Cardiac muscle cell (in vitro differentiated cells and primary cell): ENCODE measurements at regions not wholly inside any gene's neighbourhood (a gene's known extent, or its start where the extent isn't known, plus 50 kb on each side); places are given as distances from the start of the nearest gene placed in this dataset.
A peak's percentile ranks its signal among the peaks of the same experiment; 100 is the strongest.

Experiments used
- DNase-seq, 2 donors: peaks; one replicate each; pipeline versions ENCODE4 v3.0.0 to v3.0.0-alpha.2; 2010 to 2017; ENCODE audit warnings: low read depth in 1 of 2, low spot score in 1 of 2
- H3K27ac ChIP-seq: fragments of 200-600 bp; sonication (generic); 2 replicates; pipeline ENCODE4 v1.5.1; 2016
- H3K27me3 ChIP-seq: fragments of 200-600 bp; sonication (generic); 2 replicates; pipeline ENCODE4 v1.6.0; 2016; ENCODE audit warnings: control low read depth
- H3K36me3 ChIP-seq: fragments of 200-600 bp; sonication (generic); 2 replicates; pipeline ENCODE4 v1.5.1; 2016; ENCODE audit warnings: control low read depth
- H3K4me1 ChIP-seq: fragments of 200-600 bp; sonication (generic); 2 replicates; pipeline ENCODE4 v1.8.1; 2017; ENCODE audit warnings: low read depth, mild to moderate bottlenecking, mixed run types
- H3K4me3 ChIP-seq: fragments of 200-600 bp; sonication (generic); 2 replicates; pipeline ENCODE4 v1.5.1; 2016; ENCODE audit warnings: mild to moderate bottlenecking
- H3K9me3 ChIP-seq: fragments of 200-600 bp; sonication (generic); 2 replicates; pipeline ENCODE4 v1.5.1; 2017; ENCODE audit warnings: low read depth, mild to moderate bottlenecking, control low read depth
- TF ChIP-seq, protein P1 (sequence below): IDR thresholded peaks from 2 replicates; pipeline ENCODE4 v1.5.1; 2012; ENCODE audit warnings: low read depth, mild to moderate bottlenecking, low read length

- H3K36me3 ChIP-seq: no peaks in the 10 kb centered on the region
- H3K4me1 ChIP-seq: no peaks in the 10 kb centered on the region
- H3K9me3 ChIP-seq: no peaks in the 10 kb centered on the region
- TF ChIP-seq, protein P1, sequence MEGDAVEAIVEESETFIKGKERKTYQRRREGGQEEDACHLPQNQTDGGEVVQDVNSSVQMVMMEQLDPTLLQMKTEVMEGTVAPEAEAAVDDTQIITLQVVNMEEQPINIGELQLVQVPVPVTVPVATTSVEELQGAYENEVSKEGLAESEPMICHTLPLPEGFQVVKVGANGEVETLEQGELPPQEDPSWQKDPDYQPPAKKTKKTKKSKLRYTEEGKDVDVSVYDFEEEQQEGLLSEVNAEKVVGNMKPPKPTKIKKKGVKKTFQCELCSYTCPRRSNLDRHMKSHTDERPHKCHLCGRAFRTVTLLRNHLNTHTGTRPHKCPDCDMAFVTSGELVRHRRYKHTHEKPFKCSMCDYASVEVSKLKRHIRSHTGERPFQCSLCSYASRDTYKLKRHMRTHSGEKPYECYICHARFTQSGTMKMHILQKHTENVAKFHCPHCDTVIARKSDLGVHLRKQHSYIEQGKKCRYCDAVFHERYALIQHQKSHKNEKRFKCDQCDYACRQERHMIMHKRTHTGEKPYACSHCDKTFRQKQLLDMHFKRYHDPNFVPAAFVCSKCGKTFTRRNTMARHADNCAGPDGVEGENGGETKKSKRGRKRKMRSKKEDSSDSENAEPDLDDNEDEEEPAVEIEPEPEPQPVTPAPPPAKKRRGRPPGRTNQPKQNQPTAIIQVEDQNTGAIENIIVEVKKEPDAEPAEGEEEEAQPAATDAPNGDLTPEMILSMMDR: no peak
- no peak overlapping the region for H3K4me3 ChIP-seq
- H3K27ac ChIP-seq: no peak overlapping the region
- H3K27me3 ChIP-seq: no peaks in the 10 kb centered on the region
- no peak for DNase-seq
Measured at GRCh38 chr15:38877471-38877870, 312.9 kb upstream of the RASGRP1 start.

GRCh38 chr15:38878026-38878425 lies 313.4 kb upstream of the RASGRP1 start:
- H3K4me1 ChIP-seq: no peaks in the 10 kb centered on the region
- H3K36me3 ChIP-seq: no peaks in the 10 kb centered on the region
- H3K4me3 ChIP-seq: no peak overlapping the region
- H3K27me3 ChIP-seq: no peaks in the 10 kb centered on the region
- TF ChIP-seq, protein P1: no peak
- H3K9me3 ChIP-seq: no peaks in the 10 kb centered on the region
- H3K27ac ChIP-seq: no peak overlapping the region
- DNase-seq: no peak

GRCh38 chr15:38878926-38879325 lies 314.3 kb upstream of the RASGRP1 start:
- H3K9me3 ChIP-seq: no peaks in the 10 kb centered on the region
- TF ChIP-seq, protein P1: no peak
- H3K27me3 ChIP-seq: no peaks in the 10 kb centered on the region

GRCh38 chr15:38879909-38880471 lies 315.4 kb upstream of the RASGRP1 start:
- Histone ChIP-seq H3K4me3 (no peak overlapping the region), H3K4me1 (no peaks in the 10 kb centered on the region), H3K27ac (no peak overlapping the region), H3K36me3 (no peaks in the 10 kb centered on the region), H3K9me3 (no peaks in the 10 kb centered on the region), H3K27me3 (no peaks in the 10 kb centered on the region)
- TF ChIP-seq, protein P1: no peak
- peak in 1 of 2 donors; percentile 56 for DNase-seq

More at GRCh38 chr15:38878926-38879325, 314.3 kb upstream of the RASGRP1 start:
- Histone ChIP-seq H3K4me1 (no peaks in the 10 kb centered on the region), H3K4me3 (no peak overlapping the region), H3K36me3 (no peaks in the 10 kb centered on the region), H3K27ac (no peak overlapping the region)
- DNase-seq: no peak

DNA sequence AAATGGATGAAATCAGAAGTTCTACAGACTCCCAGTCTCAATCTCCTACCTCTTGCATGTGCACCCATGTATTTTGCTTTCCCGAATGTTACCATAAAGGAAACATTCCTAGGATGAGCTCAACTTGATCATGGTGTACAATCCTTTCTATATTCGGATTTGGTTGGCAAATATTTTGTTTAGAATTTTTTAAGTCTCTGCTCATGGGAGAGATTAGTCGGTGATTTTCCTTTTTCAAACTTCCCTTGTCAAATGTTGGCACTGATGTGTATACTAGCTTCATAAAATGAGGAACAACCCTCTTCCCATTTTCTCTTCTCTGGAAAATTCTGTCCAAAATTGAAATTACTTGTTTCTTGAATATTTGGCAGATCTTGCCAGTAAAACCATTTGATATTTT lies 317.6 kb upstream of the RASGRP1 start:
- H3K4me3 ChIP-seq: no peak overlapping the region

More for the DNA sequence above, 317.6 kb upstream of the RASGRP1 start:
- TF ChIP-seq, protein P1: no peak
- H3K36me3 ChIP-seq: no peaks in the 10 kb centered on the region
- H3K27me3 ChIP-seq: no peaks in the 10 kb centered on the region
- DNase-seq: no peak
- no peak overlapping the region for H3K27ac ChIP-seq
- no peaks in the 10 kb centered on the region for H3K9me3 ChIP-seq
- peaks cover 16% of the 10 kb centered on the region for H3K4me1 ChIP-seq
